ENCODE measurements at regions not wholly inside any gene's neighbourhood (a gene's known extent, or its start where the extent isn't known, plus 50 kb on each side); places are given as distances from the start of the nearest gene placed in this dataset.

- WGBS, 4 donors = 62 to 92% (median 76%) methylated on average over 6 of the region's 6 CpGs
These were observed 106.8 kb downstream of the PXDC1 start for GRCh38 chr6:3644739-3645012.

GRCh38 chr6:3643921-3644738 is 107.4 kb downstream of the PXDC1 start:
- intact Hi-C loops (cut with DNase I) = no loop called here
- Histone ChIP-seq H3K4me3 (no peak overlapping the region), H3K27ac (no peak overlapping the region), H3K4me1 (replicated peaks in 1 of 2) (no peaks in the 10 kb centered on the region), H3K9me3 (replicated peaks in 1 of 3) (no peaks in the 10 kb centered on the region), H3K27me3 (no peaks in the 10 kb centered on the region), H3K36me3 (replicated peaks in 1 of 2) (no peaks in the 10 kb centered on the region)
- WGBS, 4 donors = 70 to 78% (median 73%) methylated on average over 10 of the region's 10 CpGs
- TF ChIP-seq POLR2A (IDR thresholded peaks at IDR 0.05) (no peak), CTCF (IDR thresholded peaks at IDR 0.05) (no peak)
- DNase-seq = no peak

More at GRCh38 chr6:3644739-3645012, 106.8 kb downstream of the PXDC1 start:
- H3K4me1 ChIP-seq (replicated peaks in 1 of 2) = no peaks in the 10 kb centered on the region
- H3K27ac ChIP-seq = no peak overlapping the region
- TF ChIP-seq CTCF (IDR thresholded peaks at IDR 0.05) (no peak), POLR2A (IDR thresholded peaks at IDR 0.05) (no peak)
- no peaks in the 10 kb centered on the region for H3K36me3 ChIP-seq (replicated peaks in 1 of 2)
- no peaks in the 10 kb centered on the region for H3K9me3 ChIP-seq (replicated peaks in 1 of 3)
- intact Hi-C loops (cut with DNase I) = no loop called here
- no peak for DNase-seq
- no peaks in the 10 kb centered on the region for H3K27me3 ChIP-seq
- no peak overlapping the region for H3K4me3 ChIP-seq

- no peak overlapping the region for H3K27ac ChIP-seq
- no peaks in the 10 kb centered on the region for H3K9me3 ChIP-seq (replicated peaks in 1 of 3)
- no peaks in the 10 kb centered on the region for H3K27me3 ChIP-seq
- intact Hi-C loops (cut with DNase I) = no loop called here
- no peak overlapping the region for H3K4me3 ChIP-seq
- no peaks in the 10 kb centered on the region for H3K4me1 ChIP-seq (replicated peaks in 1 of 2)
- no peak for DNase-seq
- no peak for TF ChIP-seq POLR2A (IDR thresholded peaks at IDR 0.05)
- no peak for TF ChIP-seq CTCF (IDR thresholded peaks at IDR 0.05)
- 73 to 87% (median 82%) methylated on average over 2 of the region's 2 CpGs for WGBS, 4 donors
- H3K36me3 ChIP-seq (replicated peaks in 1 of 2) = no peaks in the 10 kb centered on the region
These were observed 110.6 kb downstream of the PXDC1 start for GRCh38 chr6:3640868-3641267.

- DNase-seq = no peak
- TF ChIP-seq CTCF (IDR thresholded peaks at IDR 0.05) (no peak), POLR2A (IDR thresholded peaks at IDR 0.05) (no peak)
These were observed 112.9 kb downstream of the PXDC1 start for GRCh38 chr6:3638662-3639061.

More at GRCh38 chr6:3638662-3639061, 112.9 kb downstream of the PXDC1 start:
- Histone ChIP-seq H3K27ac (no peak overlapping the region), H3K9me3 (replicated peaks in 1 of 3) (no peaks in the 10 kb centered on the region), H3K36me3 (replicated peaks in 1 of 2) (no peaks in the 10 kb centered on the region), H3K4me1 (replicated peaks in 1 of 2) (no peaks in the 10 kb centered on the region), H3K27me3 (peaks cover 4% of the 10 kb centered on the region), H3K4me3 (no peak overlapping the region)
- intact Hi-C loops (cut with DNase I) = no loop called here
- WGBS, 4 donors = 64 to 84% (median 75%) methylated on average over 4 of the region's 4 CpGs
